GM12878 (cell line): ENCODE measurements at regions not wholly inside any gene's neighbourhood (a gene's known extent, or its start where the extent isn't known, plus 50 kb on each side); places are given as distances from the start of the nearest gene placed in this dataset.

ENCODE experiments used
- ATAC-seq: fragments of 200-7000 bp; cut with Tn5 transposase; 3 replicates; pipeline ENCODE4 v1.9.1; 2020; ENCODE audit warnings: mild to moderate bottlenecking, moderate library complexity
- BruUV-seq: library from RNA; stranded (reverse); fragments of 400-500 nt; replicated peaks from 2 replicates; lab custom pipeline; 2021; lab: Mats Ljungman, UMichigan
- CTCF ChIA-PET: fragments of 300-600 bp; sonication (Branson Sonifier 250); formaldehyde crosslinking; extraction: SDS; loops from one replicate; lab custom pipeline; 2021; ENCODE audit warnings: inconsistent platforms; lab: Yijun Ruan, JAX
- POLR2A ChIA-PET: fragments of 350-600 bp; formaldehyde crosslinking; extraction: SDS; loops from one replicate; lab custom pipeline; 2021; ENCODE audit warnings: inconsistent platforms; lab: Charles Lee
- RAD21 ChIA-PET: fragments of 300-600 bp; sonication (Branson Sonifier 250); formaldehyde crosslinking; loops from one replicate; lab custom pipeline; 2023; ENCODE audit warnings: antibody characterized with exemption; ENCODE audit not compliant: unreplicated experiment; lab: Charles Lee
- SMC1A ChIA-PET: fragments of 300-600 bp; sonication (Branson Sonifier 250); formaldehyde crosslinking; loops from one replicate; lab custom pipeline; 2023; ENCODE audit not compliant: unreplicated experiment, uncharacterized antibody; lab: Charles Lee
- DNase-seq: peaks from one replicate; pipeline ENCODE4 v3.0.0-alpha.2; 2011; ENCODE audit warnings: low read depth, low spot score
- FAIRE-seq: peaks from 3 replicates; lab custom pipeline; 2011; peaks lifted over from hg19 to GRCh38; lab: Jason Lieb, UNC
- H2AFZ ChIP-seq: 2 replicates; pipeline ENCODE4 v1.6.0; 2011; ENCODE audit warnings: low read depth, low read length, control low read depth; ENCODE audit not compliant: control insufficient read depth
- H3K27ac ChIP-seq: 2 replicates; pipeline ENCODE4 v1.5.1; 2011; ENCODE audit warnings: control low read depth; ENCODE audit not compliant: control insufficient read depth, insufficient read depth
- H3K27me3 ChIP-seq, 2 experiments: replicated peaks in 1 of 2; 2 replicates each; pipeline versions ENCODE4 v1.6.0 to v1.6.1; 2011; ENCODE audit warnings: low read length in 1 of 2; ENCODE audit not compliant: control insufficient read depth in 2 of 2, insufficient read depth in 2 of 2
- H3K36me3 ChIP-seq, 2 experiments: 2 replicates each; pipeline ENCODE4 v1.5.1; 2011; ENCODE audit warnings: low read length in 1 of 2; ENCODE audit not compliant: control insufficient read depth in 2 of 2, insufficient read depth in 2 of 2
- H3K4me1 ChIP-seq: 2 replicates; pipeline ENCODE4 v1.6.1; 2011; ENCODE audit warnings: mild to moderate bottlenecking, low read length, moderate library complexity, mixed read lengths; ENCODE audit not compliant: control insufficient read depth, insufficient read depth
- H3K4me2 ChIP-seq: 2 replicates; pipeline ENCODE4 v1.6.0; 2011; ENCODE audit warnings: control low read depth; ENCODE audit not compliant: control insufficient read depth, insufficient read depth
- H3K4me3 ChIP-seq: fragments of 200-600 bp; sonication (generic); 2 replicates; pipeline ENCODE4 v1.5.1; 2016
- H3K79me2 ChIP-seq: 2 replicates; pipeline ENCODE4 v1.6.0; 2011; ENCODE audit warnings: low read length; ENCODE audit not compliant: control insufficient read depth, insufficient read depth
- H3K9ac ChIP-seq: 2 replicates; pipeline ENCODE4 v1.8.0; 2011; ENCODE audit warnings: low read length, control low read depth, mixed read lengths; ENCODE audit not compliant: control insufficient read depth, insufficient read depth
- H3K9me3 ChIP-seq: replicated peaks from 3 replicates; pipeline ENCODE4 v1.5.1; 2011; ENCODE audit warnings: mild to moderate bottlenecking, low read length; ENCODE audit not compliant: control insufficient read depth, insufficient read depth
- H4K20me1 ChIP-seq: 2 replicates; pipeline ENCODE4 v1.6.0; 2011; ENCODE audit not compliant: control insufficient read depth, insufficient read depth
- ESRRA ChIP-seq: IDR thresholded peaks from 2 replicates; pipeline ENCODE4 v1.6.1; 2012; ENCODE audit warnings: mild to moderate bottlenecking, low read length, improper control_type of control experiment
- GABPA ChIP-seq: IDR thresholded peaks from 2 replicates; pipeline ENCODE4 v1.6.1; 2014; ENCODE audit warnings: antibody characterized with exemption, low read depth, mild to moderate bottlenecking, inconsistent platforms
- GATAD2B ChIP-seq: fragments of 450-650 bp; conservative IDR thresholded peaks from 2 replicates; pipeline ENCODE4 v1.6.1; 2017; ENCODE audit warnings: low read depth, mild to moderate bottlenecking, moderate library complexity
- HCFC1 ChIP-seq: fragments of 150-350 bp; IDR thresholded peaks from 2 replicates; pipeline ENCODE4 v1.6.1; 2014; ENCODE audit warnings: low read length
- MTA2 ChIP-seq: fragments of 450-650 bp; IDR thresholded peaks from 2 replicates; pipeline ENCODE4 v1.6.1; 2016; ENCODE audit warnings: low read depth, mild to moderate bottlenecking, moderate library complexity
- POU2F2 ChIP-seq: IDR thresholded peaks from 3 replicates; pipeline ENCODE4 v1.6.1; 2011; ENCODE audit warnings: low read depth, mild to moderate bottlenecking, low read length, borderline replicate concordance
- SMAD5 ChIP-seq: IDR thresholded peaks from 2 replicates; pipeline ENCODE4 v1.6.1; 2016; ENCODE audit warnings: antibody characterized with exemption, low read depth
- TBL1XR1 ChIP-seq: IDR thresholded peaks from 2 replicates; pipeline ENCODE4 v1.6.1; 2012; ENCODE audit warnings: low read depth, low read length, improper control_type of control experiment
- ZSCAN29 ChIP-seq: fragments of 450-650 bp; IDR thresholded peaks from 2 replicates; pipeline ENCODE4 v1.6.1; 2017; ENCODE audit warnings: mild to moderate bottlenecking, moderate library complexity
- WGBS: methylation state at CpG from one replicate; pipeline ENCODE4 v1.1.6; 2016; ENCODE audit warnings: low lambda C conversion rate; ENCODE audit not compliant: insufficient replicate concordance, insufficient coverage; ENCODE audit errors: missing lambda C conversion rate; 5-methylcytosine and 5-hydroxymethylcytosine counted together
- in situ Hi-C: fragments of 300-500 bp; cut with MboI; formaldehyde crosslinking; loops from 9 replicates; pipeline ENCODE4 v1.14.3; 2018; ENCODE audit warnings: mixed read lengths
- intact Hi-C: fragments of 100-400 bp; cut with micrococcal nuclease; formaldehyde crosslinking; loops from one replicate; pipeline ENCODE4 v1.14.2; 2022; ENCODE audit not compliant: unreplicated experiment
- TF ChIP-seq, protein P1 (sequence below): IDR thresholded peaks from 2 replicates; pipeline ENCODE4 v1.6.1; 2011; ENCODE audit warnings: borderline replicate concordance, low read depth, mild to moderate bottlenecking, moderate library complexity, mixed read lengths, low read length; ENCODE audit not compliant: insufficient read depth; ENCODE audit errors: extremely low read length

GRCh38 chr13:54699831-54700230 lies 1671.2 kb downstream of the OLFM4 start:
- FAIRE-seq (no peak), DNase-seq (no peak), ATAC-seq (no peak)
- no peak overlapping the region for H3K4me3 ChIP-seq
- H4K20me1 ChIP-seq = no peaks in the 10 kb centered on the region
- H3K27me3 ChIP-seq = no peaks in the 10 kb centered on the region
- H3K79me2 ChIP-seq = no peaks in the 10 kb centered on the region
- SMC1A ChIA-PET = no interaction called here
- no peak overlapping the region for H3K27ac ChIP-seq
- H3K4me2 ChIP-seq = no peak overlapping the region
- in situ Hi-C loops = no loop called here
- H3K4me1 ChIP-seq = no peaks in the 10 kb centered on the region
- no peaks in the 10 kb centered on the region; the same call in 2 of the 3 replicates for H3K9me3 ChIP-seq
- H2AFZ ChIP-seq = no peak overlapping the region
- CTCF ChIA-PET = no interaction called here
- H3K9ac ChIP-seq = no peak overlapping the region
- RAD21 ChIA-PET = no interaction called here
- BruUV-seq = no TSS peak
- no peaks in the 10 kb centered on the region for H3K36me3 ChIP-seq
- WGBS = 23% methylated on average over 3 of the region's 3 CpGs
- POLR2A ChIA-PET = no interaction called here
- TF ChIP-seq ZSCAN29 (no peak), GABPA (no peak), GATAD2B (no peak), MTA2 (no peak), TBL1XR1 (no peak), POU2F2 (no peak), SMAD5 (no peak), ESRRA (no peak), HCFC1 (no peak)
- TF ChIP-seq, protein P1, sequence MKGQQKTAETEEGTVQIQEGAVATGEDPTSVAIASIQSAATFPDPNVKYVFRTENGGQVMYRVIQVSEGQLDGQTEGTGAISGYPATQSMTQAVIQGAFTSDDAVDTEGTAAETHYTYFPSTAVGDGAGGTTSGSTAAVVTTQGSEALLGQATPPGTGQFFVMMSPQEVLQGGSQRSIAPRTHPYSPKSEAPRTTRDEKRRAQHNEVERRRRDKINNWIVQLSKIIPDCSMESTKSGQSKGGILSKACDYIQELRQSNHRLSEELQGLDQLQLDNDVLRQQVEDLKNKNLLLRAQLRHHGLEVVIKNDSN = no peak
- intact Hi-C loops = no loop called here
